ENCODE measurements at regions not wholly inside any gene's neighbourhood (a gene's known extent, or its start where the extent isn't known, plus 50 kb on each side); places are given as distances from the start of the nearest gene placed in this dataset.
"Not testable (repeated sequence)": the region's sequence is repeated elsewhere in the genome, so short reads cannot be mapped to it uniquely, and the experiment has no call there.

DNA sequence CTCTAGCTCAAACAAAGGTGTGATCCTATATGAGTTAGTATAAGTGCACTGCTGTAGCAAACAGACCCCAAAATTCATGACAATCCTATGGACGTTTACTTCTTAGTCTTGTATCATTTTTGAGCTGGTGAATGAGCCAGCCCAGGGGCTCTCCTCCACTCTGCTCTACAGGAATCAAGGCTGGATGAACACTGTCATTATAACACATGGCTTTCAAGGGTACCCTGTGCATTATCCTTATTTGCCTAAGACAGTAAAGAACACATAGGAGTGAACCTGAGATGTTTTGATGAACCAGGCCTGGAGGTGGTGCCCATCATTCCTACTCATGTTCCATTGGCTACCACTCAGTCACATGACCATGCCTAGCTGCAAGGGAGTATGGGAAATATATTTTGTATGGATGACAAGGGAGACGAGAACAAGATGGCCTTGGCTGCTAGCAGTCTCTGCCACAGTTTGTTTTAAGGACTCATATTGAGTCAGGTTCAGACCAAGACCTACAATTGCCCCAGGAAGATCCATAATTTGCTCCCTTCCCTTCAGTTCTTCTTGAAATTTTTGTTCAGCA is 107.4 kb upstream of the HES1 start:
- no peak for DNase-seq

DNA sequence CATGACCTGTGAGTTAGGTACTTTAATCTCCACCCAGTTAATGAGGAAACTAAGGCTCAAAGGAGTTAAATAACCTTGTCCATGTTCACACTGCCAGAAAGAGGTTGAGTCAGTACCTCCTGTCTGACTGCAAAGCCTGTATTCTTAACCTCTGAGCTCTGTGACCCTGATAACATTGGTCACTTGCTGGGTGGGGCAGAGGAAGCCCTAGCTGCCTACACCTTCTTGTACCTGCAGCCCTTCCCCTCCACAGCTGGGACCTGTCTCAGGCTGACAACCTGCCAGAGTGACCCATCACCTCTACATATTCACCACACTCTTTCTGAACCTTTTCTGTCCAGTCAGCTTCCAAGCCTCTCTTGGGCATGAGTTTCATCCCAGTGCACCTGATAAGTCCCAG is 106.1 kb upstream of the HES1 start:
- DNase-seq: no peak

DNA sequence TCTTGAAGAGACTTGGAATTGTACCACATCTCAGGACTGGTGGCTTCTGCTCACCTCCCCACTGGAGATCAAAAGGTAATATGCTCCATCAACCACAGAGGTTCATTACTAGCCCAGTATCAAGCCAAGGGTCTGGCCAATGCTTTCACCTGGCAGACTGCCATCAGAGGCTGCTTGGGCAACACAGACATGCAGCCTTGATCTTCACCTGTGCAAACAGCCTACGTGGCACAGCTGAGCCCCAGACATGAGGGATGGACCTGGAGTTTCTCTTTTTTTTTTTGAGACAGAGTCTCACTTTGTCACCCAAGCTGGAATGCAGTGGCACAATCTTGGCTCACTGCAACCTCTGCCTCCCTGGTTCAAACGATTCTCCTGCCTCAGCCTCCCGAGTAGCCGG is 105.6 kb upstream of the HES1 start:
- no peak for DNase-seq

DNA sequence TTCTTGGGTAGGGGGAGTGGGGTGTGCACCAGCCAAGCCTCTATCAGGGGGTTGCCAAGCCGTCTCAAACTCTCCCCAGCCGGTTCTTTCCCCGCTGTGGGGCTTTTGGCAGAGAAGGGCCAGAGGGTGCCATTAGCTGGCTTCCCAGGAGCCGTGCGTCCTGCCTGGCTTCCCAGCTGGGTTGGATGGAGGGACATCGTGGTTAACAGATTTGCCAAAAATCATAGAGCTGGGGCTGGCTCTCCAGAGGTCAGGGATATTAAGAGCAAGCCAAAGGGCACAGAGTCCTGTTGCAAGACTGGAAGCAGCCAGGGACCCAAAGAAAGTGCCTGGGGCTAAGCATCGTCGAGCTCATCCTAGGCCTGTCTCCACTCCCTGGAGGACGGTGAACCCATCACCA is 104.6 kb upstream of the HES1 start:
- DNase-seq: no peak

DNA sequence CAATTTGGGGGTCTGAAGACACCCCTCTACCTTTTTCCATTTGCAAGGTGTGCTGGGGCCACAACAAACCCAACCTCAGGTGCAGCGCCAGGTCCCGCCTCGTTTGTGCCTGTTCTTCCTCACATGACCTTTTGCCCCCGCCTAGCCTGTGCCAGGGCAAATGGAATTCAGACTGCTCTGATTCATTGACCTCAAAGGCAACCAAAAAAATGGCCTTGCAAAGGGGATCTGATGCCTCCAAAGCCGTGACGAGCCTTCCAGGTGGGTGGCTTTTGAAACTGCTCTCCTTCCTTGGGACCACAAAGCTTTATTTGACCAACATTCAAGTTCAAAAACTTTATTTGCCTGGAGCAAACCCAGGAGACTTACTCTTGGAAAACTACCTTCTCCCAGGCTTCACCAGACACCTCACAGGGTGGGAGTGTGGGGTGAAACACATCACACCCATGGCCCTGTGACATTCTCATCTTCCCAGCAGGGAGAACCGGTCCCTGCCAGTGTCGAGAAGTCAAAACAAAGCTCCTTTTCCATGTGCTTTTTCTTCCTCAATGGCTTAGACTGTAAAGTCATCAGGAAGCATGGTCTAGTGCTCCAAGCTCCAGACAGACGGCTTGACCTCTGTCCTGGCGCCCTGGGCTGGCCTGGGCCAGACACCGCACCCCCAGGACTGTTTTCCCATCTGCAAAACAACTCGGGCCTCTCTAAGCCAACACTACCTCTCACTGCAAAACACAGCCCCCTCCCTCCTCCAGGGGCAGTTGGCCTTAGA is 103.9 kb upstream of the HES1 start:
- no peak for DNase-seq

DNA sequence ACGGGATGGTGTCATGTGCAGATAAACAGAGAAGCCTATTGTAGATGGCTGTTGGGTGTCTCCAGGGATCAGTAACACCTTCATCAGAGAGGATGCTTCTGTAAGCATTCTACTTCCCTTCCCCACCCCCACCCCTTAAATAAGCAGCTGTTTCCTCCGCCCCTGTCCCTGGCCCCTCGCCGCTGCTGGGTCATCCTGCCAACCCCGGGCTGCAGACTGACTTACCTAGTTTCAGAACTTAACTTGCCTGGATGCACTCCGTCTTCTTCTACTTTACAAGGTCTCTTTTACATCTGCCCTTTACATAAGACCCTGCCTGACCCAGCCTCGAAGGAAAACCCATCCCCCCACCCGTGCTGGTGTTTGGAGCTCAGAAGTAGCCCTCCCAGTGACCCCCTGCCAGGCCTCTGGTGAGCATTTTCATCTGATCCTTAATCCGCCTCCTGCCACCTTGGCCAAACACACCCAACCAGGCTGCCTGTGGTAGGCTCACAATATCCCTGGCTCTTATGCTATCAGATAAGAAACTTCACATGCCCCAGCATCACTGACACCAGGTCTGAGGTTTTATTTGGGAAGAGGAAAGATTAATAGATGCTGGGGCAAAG is 103.0 kb upstream of the HES1 start:
- no peak for DNase-seq

DNA sequence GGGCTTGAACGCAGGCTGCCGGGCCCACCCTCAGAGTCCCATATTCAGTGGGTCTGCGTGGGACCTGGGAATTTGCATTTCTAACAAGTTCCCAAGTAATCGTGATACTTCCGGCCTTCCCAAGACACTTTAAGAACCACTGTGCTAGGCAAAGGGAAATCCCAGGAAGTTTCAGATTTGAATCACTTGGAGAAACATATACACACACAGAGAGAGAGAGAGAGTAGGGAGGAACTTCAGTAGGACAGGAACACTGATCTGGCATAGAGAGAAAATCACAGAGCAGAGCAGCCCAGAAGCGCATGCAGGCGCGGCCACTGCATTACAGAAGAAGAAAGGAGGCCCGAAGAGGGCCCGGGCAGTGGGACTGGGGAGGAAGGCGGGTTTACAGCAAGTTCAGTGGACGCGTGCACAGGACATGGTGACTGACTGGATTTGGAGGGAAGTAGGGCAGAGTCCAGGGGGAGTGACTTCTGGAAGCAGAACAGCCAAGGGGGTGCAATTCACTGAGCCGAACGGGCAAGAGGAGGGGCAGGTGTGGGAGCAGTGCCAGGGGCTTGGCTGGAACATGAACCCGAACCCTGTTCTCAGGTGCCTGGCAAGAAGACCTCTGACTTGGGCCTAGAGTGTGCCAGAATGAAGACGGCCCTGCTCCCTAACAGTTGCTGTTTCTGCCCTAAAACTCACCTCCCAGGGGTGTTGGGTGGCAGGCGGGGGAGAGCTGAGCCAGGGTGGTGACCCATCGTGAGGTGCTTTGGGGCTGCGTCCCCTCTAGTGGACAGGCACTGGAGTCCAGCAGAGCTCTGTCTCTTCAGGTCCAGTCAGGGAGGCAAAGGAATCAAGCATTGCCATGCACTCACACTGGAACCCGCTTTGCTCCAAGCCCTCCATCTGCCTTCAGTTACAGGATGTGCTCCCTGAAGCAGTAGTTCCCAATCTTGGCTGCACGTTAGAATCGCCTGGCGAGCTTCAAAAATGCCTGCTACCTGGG is 101.3 kb upstream of the HES1 start:
- no peak for DNase-seq

DNA sequence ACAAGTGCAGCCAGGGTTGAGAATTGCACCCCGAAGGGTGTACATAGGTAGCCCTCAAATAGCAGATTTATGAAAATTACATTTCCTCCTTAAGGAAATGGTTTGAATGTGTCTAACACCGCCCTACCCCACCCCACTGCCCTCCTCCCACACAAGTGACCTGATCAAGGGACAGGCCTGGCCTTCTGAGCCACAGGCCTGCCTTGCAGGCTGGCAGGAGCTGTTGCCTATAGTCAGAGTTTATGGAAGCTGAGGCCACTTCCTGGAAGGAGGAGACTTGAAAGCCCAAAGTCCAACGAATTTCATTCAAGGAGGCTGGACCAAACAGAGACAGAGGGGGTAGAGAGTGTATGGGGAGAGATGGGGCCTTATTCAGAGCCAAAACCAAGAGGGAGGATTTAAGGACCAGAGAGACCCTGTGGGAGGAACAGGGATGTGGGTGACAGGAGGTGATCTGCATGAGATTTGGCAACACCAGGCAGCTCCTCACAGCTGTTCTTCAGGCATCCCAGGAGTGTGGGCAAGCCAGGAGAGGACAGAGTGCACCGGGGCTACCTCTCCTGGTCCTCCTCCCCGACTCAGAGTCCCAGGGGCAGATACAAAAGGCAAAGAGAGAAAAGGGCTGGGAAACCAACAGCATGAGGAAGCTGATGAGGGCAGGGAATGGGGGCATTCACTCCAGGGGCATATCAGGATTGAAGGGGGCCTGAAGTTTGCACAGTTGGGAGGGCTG is 100.4 kb upstream of the HES1 start:
- no peak for DNase-seq

DNA sequence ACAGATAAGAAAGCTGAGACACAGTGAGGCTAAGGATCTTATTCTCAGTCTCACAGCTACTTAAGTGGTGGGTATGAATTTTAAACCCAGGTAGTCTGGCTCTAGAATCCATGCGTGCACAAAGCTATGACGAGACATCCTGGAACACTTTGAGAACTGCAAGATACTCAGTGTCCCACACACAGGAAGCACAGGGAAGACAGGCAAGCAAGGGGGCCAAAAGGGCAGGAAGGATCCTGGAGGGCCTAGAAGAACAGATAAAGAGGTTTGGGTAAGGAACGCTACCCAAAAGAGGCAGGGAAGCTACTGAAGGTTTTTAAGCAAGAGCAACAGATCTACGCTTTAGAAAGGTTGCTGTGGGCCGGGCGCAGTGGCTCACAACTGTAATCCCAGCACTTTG is 99.1 kb upstream of the HES1 start:
- DNase-seq: no peak

DNA sequence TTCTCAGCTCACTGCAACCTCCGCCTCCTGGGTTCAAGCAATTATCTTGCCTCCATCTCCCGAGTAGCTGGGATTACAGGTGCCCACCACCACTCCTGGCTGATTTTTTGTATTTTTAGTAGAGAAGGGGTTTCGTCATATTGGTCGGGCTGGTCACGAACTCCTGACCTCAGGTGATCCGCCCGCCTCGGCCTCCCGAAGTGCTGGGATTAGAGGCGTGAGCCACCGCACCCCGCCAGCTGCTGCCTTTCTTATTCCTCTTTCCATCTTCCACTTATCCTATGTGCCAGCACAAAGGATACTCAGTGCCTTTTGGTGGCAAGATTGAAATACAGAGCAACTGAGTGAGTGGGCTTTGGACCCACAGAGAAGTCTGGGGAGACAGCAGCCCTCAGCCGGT is 97.6 kb upstream of the HES1 start:
- DNase-seq: not testable (repeated sequence)

DNA sequence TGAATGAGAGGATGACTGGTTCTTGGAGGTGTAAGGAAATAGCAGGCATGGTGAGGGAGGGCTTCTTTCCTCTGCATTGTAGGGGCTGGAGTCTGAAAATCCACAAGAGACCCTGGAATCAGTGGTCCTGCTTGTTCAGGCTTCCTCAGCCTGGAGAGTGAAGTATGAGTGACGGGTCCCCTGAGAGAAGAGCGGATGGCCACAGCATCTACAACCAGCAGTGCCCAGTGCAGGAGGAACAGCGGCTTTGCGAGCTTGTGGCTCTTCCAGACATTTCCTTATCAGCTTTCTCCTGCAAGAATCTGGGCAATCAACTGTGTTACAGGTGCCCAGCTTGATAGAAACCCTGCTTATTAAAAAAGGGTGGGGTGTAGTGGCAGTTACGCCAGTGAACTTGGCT is 97.0 kb upstream of the HES1 start:
- no peak for DNase-seq

DNA sequence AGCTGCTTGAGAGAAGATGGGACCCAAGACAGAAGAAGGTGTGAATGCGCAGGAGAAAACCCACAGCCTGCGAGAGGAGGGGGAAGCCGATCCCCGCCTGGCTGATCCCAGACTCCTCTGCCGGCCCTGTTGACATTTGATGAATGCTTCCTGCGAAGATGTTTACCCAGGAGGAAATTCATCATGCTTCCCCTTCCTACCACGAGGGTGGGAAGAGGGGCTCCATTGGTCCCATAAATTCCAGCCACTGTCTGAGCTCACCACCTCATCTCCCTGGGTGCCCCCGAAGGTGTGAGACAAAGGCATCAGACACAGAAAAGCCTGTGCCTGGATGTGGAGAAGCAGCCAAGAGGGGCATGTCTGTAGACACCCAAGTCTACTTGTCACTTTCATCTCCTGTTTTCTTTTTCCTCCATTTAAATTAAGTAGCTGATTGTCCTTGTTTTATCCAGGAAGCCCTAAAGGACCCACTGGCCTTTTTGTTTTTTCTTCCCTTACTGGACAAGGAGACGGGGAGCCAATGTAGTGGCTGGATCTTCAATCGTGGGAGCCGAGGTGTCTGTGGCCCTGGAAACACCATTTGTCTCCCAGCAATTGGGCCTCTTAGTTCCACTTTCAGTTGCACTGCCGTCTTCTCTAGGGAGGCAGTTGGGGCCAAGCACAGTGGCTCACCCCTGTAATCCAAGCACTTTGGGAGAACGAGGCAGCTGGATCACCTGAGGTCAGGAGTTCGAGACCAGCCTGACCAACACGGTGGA is 95.3 kb upstream of the HES1 start:
- no peak for DNase-seq

DNA sequence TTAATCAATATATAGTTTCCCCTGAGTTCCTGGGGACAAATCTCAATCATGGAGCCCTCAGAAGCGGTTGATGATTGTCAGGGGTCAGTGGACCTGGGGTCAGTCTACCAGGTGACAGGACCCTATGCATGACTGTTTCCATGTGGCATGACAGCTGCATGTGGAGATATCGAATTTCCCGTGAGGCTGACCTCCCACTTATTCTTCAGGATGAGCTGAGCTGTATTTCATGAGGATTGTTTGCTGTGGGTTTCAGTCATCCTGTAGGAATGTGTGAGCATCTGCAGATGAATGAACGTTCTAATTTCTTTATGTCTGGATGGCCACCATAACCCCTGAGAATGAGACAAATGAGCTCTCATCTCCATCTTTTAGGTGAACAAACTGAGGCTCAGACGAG is 93.0 kb upstream of the HES1 start:
- no peak for DNase-seq

DNA sequence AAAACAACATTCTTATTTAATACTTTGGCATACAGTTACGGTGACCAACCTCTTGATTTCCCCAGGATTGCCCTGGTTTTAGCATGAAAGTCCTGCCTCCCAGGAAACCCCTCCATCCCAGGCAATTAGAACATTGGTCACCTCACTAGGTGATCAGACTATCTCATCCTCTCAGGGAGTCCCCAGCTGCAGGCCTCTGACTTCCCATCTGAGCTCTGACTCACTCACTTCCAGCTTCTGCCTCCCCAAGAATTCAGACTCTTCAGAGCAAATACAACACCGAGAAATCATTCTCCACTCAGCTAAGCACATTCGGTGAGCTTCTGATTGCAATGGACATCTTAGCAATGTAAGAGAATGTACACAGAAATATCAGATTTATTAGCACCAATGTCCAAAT is 92.4 kb upstream of the HES1 start:
- DNase-seq: no peak

DNA sequence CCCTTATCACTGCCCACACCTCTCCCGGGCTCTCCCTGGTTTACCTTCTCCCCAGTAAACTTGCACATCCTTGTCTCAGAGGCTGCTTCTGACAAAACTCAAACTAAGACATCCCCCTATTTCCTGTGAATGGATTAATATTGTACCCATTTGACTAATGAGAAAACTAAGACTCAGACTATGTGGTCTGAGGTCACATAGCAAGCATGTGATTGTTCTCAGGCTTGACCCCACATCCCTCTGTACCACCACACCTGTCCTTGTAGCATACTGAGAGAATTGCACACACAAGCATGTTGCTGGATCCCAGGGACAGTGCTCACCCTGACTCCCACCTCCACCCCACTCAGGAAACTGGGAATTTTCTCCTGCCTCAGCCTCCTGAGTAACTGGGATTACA is 90.7 kb upstream of the HES1 start:
- DNase-seq: no peak

DNA sequence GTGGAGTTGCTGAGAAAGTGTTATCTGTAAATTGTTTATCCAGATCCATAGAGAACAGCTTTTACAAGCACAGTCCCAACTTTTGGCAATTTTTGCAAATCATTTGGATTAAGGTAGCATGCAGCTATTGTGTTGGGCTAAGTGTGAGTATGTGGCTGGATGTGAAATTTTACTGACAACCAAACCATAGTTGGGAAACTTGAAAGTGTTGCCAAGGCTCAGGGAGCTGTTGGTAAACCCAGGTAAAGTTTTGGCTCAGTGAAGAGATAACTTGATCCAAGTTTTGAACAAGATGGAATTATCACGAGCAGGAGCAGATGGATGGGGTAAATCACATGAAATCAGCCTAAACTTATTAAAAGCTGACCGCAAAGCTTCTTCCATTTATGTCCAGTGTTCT is 90.0 kb upstream of the HES1 start:
- DNase-seq: no peak

DNA sequence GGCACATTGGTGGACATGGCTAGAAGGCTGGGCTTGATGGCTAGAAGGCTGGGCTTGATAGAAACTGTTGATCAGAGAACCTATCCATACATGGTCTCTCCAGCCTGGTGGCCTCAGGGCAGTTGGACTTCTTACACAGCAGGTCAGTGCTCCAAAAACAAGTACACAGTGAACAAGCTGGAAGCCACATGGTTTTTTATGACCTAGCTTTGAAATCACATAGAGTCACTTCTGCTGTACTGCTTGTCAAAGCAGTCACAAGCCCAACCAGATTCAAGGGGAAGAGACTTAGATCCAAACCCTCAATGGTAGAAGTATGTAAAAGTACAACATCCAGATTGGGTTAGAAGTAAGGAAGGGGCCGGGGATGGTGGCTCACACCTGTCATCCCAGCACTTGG is 89.4 kb upstream of the HES1 start:
- no peak for DNase-seq

DNA sequence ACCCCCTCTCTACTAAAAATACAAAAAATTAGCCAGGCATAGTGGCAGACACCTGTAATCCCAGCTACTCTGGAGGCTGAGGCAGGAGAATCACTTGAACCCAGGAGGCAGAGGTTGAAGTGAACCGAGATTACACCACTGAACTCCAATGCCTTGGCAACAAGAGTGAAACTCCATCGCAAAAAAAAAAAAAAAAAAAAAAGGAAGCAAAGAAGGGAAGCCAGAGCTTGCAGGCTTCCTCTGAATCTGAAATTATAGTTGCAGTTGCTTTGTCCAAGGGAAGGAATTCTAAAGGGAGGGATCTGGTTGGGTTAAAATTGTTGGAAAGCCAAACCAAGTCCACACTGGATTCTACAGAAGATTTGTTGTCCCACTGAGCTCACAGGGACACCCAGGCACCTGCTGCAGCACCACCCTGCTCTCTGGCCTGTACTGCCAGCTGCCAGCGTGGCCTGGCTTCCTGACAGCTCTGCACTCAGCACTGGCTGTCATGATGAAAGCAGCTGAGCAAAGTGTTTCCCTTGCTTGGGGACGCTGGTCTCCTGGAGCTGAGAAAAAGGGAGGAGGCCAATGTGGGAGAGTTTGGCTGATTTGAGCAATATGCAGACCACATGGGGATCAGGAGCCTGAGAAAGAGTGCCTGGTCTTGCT is 88.8 kb upstream of the HES1 start:
- no peak for DNase-seq

DNA sequence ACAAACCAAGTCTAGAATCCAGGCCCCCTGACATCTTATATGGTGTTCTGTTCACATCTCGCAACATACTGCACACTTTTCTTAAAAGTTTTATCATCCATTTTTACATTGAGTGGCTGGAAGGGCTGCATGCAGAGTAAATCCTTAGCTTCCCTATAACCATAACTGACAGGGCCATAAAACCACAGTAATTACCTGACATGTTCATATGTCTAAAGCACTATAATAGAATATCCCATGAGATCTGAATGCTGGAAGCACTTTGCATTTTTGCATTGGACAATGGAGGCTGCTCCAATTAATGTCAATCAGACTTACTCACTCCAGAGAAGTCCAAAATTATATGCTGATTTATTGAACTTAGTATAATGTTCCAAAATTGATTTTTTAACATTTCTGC is 86.6 kb upstream of the HES1 start:
- no peak for DNase-seq

DNA sequence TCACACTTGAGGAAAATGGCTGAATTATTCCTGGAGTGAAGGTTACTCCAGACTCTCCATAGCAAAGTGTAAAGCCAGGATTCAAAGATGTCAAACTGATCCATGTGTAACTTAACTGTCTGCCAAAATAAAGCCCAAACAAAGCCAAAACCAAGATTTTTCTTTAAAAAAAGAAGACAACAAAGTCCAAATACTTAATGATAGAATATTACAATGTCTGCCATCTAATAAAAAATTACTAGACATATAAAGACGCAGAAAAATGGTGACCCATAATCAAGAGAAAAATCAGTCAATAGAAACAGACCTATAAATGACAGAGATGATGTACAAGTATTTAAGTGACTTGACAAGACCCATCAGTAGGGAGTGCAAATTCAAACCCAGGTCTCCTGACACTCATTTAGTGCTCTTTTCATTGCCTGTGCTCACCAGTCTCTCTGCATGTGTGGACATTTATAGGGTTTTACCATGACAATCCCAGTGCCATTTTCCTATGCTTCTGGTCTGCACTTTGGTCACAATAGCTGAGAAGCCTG is 85.1 kb upstream of the HES1 start:
- DNase-seq: no peak

All from activated naive CD4-positive, alpha-beta T cell (primary cell).